Cardiac fibroblast (primary cell): ENCODE measurements at regions not wholly inside any gene's neighbourhood (a gene's known extent, or its start where the extent isn't known, plus 50 kb on each side); places are given as distances from the start of the nearest gene placed in this dataset.

Source experiments
- DNase-seq, 2 donors: peaks; one replicate each; pipeline versions ENCODE4 v3.0.0 to v3.0.0-alpha.2; 2010; ENCODE audit warnings: low read depth in 2 of 2
- H3K4me3 ChIP-seq, 2 donors: replicated peaks in 1 of 2; 1 replicate in 1 of 2; 2 replicates in 1 of 2; pipeline ENCODE4 v1.5.1; 2011; ENCODE audit warnings: low read depth in 2 of 2, low read length in 2 of 2, mild to moderate bottlenecking in 2 of 2, moderate library complexity in 1 of 2
- CTCF ChIP-seq: IDR thresholded peaks from one replicate; pipeline ENCODE4 v1.5.1; 2011; ENCODE audit warnings: low read depth, mild to moderate bottlenecking, low read length, inconsistent platforms

GRCh38 chr7:21041252-21041651 lies 254.6 kb upstream of the SP8 start:
- no peak overlapping the region for H3K4me3 ChIP-seq
- no peak for TF ChIP-seq CTCF
- no peak for DNase-seq

GRCh38 chr7:21041666-21042065 lies 255.0 kb upstream of the SP8 start:
- no peak overlapping the region for H3K4me3 ChIP-seq
- no peak for DNase-seq
- TF ChIP-seq CTCF = no peak

DNA sequence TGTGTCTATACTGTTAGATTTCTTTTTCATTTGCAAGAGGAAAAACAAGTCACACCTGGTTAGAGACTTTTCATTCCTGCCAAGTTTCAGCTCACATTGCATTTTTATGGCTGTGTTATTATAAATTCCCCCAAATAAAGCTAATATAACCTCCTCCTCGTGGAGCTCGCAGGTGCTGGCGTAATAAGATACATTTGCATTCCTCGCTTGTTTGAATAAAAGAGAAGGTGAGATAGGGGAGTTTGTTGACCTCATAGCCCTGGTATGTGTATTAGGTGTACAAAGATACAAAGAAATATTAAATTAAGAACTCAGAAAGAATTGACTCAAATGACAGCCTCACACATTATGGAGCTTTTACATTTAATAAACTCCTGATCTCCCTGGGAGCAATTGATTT lies 257.7 kb upstream of the SP8 start:
- DNase-seq = no peak
- no peak for TF ChIP-seq CTCF
- no peak overlapping the region for H3K4me3 ChIP-seq

DNA sequence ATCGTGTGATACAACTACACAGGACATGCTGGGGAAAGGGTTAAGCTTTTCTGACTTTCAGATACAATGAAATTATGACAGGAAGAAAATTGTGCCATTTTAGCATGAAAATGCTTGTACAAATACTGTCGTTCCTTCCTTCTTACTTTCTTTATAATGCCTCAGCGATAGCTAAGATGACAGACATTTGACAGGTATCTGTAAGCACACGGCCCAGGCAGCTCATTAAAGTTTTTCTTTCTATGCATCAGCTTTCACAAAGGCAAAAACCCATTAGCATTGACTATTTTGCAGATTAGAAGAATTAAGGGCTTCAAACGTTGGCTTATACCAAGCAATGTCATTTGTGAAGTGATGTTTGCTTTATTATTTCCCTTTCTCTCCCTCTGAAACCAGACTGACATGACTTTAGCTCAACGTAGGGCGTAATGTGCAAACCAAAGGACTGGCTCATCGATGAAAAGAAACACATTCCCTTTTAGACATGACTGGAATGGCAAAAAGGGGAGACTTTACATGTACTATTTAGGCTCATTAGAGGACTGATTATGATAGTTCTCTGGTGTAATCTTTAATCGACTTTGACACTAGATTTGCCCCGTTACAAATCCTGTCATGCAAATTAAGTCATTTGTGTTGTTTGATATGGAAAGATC lies 258.4 kb upstream of the SP8 start:
- no peak overlapping the region for H3K4me3 ChIP-seq
- TF ChIP-seq CTCF = no peak
- no peak for DNase-seq

DNA sequence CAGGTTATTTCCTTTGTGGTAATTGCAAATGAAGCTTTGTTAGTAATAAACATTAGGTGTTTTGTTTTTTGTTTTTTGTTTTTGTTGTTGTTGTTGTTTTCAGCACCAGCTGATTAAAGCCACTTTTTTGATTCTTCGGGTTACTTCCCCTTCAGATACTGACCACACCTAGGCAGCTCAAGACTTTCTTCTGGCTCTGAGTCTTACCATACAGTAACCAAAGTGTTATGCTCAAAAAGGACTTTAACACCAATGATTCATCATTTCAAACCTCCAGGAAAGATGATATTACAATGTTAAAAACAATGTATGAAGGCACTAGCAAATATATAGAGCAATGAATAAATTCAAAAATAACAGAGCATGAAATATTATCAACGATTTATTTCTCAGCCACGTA lies 265.2 kb upstream of the SP8 start:
- H3K4me3 ChIP-seq = no peak overlapping the region
- TF ChIP-seq CTCF = no peak
- no peak for DNase-seq

DNA sequence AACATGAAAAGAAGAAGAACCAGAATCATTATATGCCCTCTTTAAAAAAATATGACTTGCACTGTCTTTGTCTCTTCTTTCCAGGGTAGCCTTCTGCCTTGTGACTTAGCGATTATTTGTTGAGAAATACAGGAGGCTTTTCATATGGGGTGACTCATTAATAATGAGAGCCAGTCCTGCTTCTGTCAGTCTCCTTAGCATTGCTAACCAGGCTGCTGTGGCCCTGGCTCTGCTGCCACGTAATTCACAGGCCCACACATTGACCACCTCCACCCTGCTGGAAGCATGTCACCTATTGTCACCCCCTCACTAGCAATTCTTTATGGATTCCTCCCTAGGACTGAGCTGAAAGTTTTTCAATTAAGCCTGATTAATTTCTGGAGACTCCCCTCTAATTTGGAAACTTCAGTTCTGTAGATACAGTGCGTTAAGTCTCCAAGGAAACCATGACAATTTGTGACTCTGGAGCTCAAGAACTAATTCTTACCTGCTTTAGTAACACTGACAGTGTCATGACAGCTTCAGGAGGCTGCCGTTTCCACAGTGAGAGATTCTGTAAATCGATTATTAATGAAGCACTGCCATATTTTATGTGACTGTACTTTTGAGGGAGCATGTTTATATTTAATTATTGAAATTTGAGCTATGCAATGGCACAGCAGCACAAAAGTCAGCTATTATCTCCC lies 267.9 kb upstream of the SP8 start:
- no peak overlapping the region for H3K4me3 ChIP-seq
- peak in 1 of 2 donors; percentile 10 for DNase-seq
- no peak for TF ChIP-seq CTCF

DNA sequence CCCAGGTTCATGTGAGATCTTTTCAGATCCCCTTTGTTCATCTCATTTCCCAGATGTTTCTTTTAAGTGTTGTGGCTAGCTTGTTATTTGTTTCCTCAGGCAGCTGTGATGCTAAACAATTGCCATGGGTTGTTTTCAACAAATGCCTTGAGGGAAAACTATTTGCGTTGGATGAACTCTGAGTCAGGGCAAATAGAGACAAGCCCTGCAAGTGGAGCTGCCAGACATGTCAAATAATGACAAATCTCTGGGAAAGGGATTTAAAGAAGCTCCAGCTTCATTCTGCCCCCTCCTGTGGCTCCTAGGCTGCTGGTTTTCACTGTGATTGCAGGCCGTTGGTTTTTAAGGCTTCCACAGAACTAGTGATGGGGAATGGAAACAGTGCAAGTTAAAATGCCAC lies 272.4 kb upstream of the SP8 start:
- no peak for TF ChIP-seq CTCF
- DNase-seq = no peak
- H3K4me3 ChIP-seq = no peak overlapping the region
